ENCODE measurements at regions not wholly inside any gene's neighbourhood (a gene's known extent, or its start where the extent isn't known, plus 50 kb on each side); places are given as distances from the start of the nearest gene placed in this dataset.

DNA sequence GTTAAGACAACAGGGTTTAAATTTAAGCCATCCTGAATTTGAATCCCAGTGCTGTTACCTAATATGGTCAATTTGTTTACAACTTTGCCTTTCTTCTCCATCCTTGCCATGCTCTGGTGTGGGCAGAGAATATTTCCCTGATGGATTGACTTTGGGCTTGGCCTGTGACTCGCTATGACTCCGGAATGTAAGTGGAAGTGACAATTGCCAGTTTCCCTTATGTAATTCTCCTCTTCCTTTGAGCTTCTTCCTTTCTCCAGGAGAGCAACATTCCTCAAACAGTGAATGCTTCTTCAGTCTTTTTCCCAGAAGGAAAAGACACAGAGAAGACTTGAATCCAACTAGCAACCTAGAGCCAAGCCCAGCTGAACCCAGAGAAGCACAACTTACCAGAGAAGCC, 159.1 kb downstream of the LURAP1L start:
- DNase-seq (ENCODE audit: low read depth in 2 of 2): peak in 1 of 2 donors; percentile 12

DNA sequence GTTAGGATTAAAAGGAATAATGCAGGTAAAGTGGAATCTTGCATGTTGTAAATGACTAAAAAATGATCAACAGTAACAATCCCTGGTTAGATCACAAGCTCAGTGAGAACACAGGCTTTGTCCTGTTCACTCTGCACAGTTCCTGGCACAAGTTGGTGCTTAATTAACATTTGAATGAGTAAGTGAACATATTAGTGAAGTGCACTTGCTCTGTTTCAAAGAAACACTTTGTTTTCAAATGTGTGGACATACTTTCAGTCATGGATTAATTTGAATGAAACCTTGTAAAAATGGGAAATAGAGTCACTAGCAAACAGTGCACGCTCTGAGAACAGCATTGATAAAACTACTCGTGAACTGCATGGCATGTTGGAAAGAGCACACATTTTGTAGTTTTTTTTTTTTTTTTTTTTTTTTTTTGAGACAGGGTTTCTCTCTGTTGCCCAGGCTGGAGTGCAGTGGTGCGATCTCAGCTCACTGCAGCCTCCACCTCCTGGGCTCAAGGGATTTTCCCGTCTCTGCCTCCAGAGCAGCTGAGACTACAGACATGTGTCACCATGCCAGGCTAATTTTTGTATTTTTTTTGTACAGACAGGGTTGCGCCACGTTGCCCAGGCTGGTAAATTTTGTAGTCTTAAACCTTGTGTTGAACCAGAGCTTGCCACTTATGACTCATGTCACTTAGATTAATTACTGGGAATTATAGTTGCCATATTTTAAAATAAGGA, 159.9 kb downstream of the LURAP1L start:
- no peak for DNase-seq (ENCODE audit: low read depth in 2 of 2)

DNA sequence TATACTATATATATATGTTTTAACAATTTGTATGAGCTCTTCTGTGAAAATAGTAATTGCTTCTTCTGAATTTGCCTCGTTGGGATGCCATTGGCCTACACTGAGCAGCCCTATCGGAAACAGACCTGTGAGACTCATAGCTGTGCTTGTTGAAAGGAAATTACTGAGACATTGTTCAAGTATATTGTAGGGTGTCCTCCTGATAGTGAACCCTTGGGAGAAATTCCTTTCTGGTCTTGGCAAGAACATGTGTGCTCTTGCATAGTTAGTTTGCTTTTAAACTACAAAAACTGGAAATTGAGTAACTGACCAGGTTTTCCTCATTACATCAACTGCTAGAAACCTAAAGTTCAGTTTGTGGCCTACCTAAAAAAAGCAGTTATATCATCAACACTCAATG, 160.9 kb downstream of the LURAP1L start:
- DNase-seq (ENCODE audit: low read depth in 2 of 2): peak in 1 of 2 donors; percentile 50

DNA sequence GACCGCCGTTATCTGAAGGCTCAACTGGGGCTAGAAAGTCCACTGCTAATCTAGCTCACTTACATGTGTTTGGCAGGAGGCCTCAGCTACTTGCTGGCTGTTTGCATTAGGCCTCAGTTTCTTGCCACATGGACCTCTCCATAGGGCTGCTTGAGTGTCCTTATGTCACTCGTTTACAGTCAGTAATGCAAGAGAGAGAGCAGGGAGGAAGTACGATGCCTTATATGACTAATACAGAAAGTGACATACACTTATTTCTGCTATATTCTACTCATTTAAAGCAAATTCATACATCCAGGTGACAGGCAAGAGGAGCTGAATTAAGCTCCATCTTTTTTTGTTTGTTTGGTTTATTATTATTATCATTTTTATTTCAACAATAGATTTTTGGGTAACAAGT, 179.6 kb downstream of the LURAP1L start:
- DNase-seq (ENCODE audit: low read depth in 2 of 2): no peak

DNA sequence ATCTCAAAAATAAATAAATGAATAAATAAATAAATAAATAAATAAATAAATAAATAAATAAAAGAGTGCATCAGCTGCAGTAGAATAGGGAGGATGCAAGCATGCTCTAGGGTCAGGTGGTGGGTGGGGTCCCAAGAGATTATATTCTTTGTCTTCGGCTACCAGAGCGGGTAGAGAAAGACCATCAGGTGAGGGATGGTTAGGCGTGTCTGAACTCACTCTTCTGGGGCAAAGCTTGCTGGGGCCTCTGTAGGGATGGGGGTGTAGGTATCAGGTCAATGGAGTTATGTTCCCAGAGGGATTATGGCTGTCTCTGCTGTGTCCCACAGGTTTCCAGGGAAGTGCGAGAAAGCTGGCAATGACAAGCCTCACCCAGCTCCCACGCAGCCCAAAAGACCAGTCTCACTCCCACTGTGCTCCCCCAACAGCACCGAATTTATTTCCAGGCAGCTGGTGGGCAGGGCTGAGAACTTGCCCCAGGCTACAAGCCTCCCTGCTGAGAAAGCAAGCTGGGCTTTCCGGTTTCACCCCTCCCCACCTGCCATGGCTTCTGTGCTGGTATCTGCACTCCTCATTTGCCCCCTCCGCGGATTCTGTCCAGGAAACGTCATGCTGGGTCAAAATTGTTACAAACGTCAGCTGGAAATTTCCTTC, 180.8 kb downstream of the LURAP1L start:
- no peak for DNase-seq (ENCODE audit: low read depth in 2 of 2)

DNA sequence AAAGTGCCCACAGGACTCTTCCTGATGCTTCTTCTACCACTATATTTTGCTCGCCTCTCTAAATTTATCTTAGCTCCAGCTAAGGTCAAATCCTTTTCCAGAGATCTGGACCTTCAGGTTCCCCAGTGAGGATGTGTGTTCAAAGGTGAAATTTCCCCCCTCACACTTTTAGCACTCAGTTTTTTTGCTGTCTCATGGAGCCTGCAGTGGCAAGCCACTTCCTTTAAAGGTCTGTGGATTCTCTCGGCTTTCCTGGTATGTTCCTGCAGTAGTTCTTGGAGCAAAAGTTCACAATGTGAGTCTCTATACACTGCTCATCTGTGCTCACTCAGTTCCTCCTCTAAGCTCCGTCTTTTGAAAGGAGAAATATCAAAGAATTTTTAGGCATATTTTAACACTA, 181.4 kb downstream of the LURAP1L start:
- DNase-seq (ENCODE audit: low read depth in 2 of 2): no peak

DNA sequence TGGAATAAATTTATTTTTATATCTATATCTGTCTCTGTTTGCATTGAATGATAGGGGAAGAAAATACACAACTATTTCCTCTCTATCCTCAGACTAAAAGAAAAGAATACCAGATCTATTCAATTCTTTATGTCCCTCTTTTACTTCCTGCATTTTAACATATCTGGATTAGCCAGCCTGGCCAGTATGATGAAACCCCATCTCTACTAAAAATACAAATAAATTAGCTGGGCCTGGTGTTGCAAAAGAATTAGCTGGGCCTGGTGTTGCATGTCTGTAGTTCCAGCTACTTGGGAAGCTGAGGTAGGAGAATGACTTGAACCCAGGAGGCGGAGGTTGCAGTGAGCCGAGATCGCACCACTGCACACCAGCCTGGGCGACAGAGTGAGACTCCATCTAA, 182.0 kb downstream of the LURAP1L start:
- DNase-seq (ENCODE audit: low read depth in 2 of 2): no peak

DNA sequence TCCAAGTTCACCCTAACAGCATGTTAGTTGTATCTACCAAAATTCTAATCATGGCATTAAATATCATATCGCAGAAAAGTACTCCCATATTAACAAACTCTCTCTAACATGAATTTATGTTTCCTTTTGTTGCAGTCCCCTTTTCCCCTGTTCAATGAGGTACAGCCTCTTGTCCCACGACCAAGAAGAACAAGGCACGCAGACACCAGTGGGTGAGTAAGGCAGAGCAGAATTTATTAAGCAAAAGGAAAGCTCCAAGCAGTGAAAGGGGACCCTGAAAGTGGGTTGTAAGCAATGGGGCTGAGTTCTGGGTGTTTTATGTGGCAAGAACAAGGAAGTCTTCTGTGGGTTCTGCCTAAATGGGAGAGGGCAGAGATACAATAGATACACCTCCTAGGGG, 183.5 kb downstream of the LURAP1L start:
- no peak for DNase-seq (ENCODE audit: low read depth in 2 of 2)

DNA sequence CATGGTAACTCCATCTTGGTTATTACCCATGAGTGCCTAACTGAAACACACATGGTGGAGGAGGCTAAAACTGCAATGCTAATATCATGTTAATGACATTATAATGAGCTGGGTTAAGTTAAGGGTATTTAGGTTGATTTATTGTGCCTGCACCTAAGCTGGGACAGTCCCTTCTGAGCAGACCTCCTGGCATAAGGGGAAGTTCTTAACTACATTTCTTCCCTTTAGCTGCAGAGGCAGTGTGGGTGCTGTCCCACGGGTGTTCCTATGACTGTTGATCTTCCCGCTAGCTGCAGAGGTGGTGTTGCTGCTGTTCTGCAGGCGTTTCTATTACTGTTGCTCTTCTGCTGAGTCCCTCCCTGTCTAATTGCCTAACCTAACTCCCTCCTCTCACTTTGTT, 183.9 kb downstream of the LURAP1L start:
- no peak for DNase-seq (ENCODE audit: low read depth in 2 of 2)

DNA sequence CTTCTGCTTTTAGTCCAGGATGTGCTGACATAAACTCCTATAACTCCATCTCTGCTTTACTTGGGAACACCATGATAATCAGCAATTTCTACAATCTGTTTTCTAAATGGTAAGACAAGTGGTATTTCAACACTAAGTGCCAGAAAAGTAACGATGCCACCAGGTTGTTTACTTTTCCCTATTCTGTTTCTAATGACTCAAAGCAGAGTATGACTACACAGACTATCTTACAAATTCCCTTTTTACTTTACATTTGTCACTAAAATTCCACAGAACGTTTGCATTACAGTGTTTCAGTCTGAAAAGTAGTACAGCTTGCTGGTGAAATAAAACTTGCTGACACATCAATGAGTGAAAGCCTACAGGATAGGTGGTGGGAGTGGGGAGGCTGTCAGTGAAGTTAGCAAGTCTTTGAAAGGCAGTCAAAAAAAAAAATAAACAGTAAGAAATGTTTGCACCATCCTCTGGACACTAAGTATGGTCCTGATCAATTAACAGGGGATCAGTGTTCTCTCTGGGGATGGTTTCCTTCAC, 186.5 kb downstream of the LURAP1L start:
- no peak for DNase-seq (ENCODE audit: low read depth in 2 of 2)

DNA sequence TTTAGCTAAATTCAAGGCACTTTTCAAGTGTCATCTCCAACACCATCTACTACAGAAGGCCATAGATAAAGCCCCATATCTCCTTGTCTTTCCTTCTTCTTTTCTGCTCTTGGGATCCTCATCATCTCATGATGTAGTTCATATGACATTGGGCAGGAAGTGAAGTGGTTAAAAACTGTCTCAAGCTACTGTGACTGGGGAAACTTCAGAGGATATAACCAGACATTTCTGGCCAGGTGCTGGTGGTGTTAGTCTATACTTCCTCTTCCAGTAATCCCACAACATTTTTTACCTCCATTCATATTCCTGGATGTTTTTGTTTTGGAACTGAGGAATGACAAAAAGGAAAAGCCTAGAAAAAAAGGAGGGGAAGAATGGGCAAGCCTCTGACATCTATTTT, 188.7 kb downstream of the LURAP1L start:
- DNase-seq (ENCODE audit: low read depth in 2 of 2): no peak

DNA sequence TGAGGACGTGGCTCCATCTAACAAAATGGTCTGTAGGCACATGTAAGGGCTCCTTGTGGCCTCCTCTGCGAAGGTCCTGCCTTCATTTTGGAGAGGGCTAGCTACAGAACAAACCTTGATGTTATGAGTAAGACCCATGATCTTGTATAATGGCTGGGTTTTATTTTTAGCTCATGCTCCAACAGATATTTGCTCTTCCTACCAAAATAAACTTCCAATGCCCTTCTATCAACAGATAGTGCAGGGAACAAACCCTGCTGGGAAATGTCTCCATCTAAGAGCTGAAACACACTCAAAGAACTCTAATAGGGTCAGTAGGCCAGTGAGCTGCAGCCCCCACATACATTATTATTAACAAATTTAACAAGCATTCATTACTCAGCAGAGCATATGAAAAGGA, 189.5 kb downstream of the LURAP1L start:
- DNase-seq (ENCODE audit: low read depth in 2 of 2): no peak

DNA sequence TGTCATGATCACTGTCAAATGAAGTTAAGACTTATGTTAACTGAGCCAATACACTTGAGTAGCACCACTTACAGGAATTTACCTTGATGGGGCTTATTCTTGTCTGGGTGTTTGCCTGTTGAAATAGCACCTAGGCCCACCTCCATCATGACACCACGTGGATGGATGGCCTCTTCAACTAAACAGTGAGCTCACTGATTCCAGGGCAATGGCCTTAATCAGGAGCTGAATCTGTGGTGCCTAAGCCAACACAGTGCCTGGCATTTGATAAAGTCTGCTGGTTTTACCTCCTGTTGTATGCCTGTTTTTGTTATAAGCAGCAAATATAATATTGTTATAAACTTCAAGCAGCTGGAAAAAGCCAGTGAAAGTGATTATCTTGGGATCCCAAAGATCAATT, 190.5 kb downstream of the LURAP1L start:
- no peak for DNase-seq (ENCODE audit: low read depth in 2 of 2)

DNA sequence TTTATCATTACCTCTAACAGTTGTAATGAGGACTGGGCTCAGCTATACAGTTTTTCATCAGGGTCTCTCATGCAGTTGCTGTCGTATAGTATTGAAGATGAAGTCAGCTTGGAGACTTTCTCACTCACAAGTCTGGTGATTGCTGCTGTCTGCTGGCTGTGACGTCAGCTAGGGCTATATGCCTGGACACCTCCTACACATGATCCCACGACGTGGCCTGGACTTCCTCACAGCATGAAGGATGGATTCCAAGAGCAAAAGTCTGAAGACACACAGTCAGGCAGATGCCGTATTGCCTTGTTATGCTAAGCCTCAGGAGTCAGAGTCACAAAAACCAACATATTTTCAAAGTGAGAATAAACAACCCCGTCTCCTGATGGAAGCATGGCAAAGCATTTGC, 193.3 kb downstream of the LURAP1L start:
- no peak for DNase-seq (ENCODE audit: low read depth in 2 of 2)

DNA sequence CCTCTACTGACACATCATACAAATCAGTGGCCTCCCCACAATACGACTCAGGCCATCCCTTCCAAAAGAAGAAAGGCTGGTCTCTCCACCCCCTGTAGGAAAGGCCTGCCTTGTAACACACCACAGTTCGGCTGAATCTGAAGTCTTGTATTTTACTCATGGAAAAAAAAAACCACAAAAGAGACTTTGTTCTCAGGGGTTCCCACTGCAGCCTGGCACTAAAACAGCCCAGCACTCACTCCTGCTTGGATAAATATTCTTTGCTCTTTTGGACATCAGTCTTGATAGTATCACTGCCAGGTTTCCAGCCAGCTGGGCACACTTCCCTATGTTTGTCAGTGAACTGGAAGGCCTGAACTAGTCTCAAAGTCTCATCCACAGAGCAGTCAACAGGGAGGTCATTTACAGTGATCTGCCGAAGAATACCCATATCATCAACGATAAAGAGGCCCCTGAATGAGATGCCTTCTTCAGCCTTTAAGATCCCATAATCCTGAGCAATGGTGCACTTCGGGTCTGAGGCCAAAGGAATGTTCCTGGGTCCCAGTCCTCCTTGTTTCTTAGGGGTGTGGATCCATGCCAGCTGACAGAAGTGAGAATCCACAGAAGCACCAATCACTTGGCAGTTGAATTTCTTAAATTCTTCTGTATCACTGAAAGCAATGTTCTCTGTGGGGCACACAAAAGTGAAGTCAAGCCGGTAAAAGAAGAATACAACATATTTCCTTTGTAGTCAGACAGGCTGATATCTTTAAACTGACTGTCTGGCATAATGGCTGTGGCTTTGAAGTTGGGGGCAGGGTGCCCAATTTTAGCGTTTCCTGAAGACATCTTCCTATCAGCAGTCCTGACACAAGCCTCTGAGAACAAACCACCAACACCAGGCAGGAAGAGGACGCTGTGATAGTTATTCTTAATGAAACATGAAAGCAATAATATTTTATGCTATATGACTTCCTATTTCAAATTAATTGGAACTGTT, 198.1 kb downstream of the LURAP1L start:
- no peak for DNase-seq (ENCODE audit: low read depth in 2 of 2)

DNA sequence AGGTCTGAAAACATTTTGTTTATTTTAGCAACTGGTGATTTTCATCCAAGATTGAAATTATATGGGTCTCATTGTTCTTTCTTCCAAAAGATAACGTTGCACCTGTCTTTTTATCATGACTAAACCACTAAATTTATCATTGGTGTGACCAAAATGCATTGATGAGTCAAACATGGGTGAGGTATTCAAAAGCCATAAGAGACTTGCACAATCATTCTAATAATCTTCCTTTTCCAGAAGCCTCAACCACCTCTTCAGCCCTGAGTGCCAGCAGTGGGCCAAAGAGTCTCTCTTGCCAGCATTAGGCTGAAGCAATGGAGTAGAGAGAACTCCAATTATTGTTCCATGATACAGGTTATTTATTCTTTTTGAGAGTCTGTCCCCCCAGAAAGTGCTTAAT, 198.9 kb downstream of the LURAP1L start:
- no peak for DNase-seq (ENCODE audit: low read depth in 2 of 2)

DNA sequence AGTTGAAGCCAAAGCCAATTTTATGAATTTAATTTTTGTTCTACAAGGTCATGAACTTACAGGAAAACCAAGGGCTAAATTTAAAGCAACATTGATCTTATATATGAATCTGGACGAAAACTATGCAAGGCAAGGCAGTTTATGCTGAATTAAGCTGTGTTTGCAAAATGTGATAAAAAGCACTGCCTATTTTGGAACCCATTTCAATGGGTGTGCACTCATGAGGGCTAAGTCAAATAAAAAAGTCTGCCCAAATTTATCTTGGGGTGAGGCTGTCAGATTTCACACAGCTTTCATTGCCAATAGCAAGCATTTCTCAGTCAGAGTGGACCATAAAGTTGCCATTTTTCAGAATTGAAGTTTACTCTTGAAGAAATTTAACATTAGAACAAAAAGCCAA, 199.9 kb downstream of the LURAP1L start:
- DNase-seq (ENCODE audit: low read depth in 2 of 2): no peak

DNA sequence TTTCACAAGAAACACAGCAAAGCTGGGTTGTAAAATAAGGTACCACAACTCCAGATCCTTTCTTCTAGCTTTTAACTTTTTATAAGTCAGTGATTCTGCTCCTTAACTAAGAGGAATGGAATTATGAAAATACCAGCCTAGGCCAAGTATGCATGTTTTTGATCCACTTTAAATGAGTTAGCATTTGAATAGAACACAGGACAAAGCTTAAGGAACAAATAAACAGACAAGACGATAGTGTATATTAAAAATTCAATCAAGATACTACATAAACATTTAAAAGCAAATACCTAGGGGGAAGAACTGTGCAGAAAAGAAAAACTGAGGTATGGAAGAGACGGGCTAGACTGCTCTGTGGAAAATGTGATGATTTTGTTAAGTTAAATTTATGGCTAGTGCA, 200.7 kb downstream of the LURAP1L start:
- DNase-seq (ENCODE audit: low read depth in 2 of 2): no peak

DNA sequence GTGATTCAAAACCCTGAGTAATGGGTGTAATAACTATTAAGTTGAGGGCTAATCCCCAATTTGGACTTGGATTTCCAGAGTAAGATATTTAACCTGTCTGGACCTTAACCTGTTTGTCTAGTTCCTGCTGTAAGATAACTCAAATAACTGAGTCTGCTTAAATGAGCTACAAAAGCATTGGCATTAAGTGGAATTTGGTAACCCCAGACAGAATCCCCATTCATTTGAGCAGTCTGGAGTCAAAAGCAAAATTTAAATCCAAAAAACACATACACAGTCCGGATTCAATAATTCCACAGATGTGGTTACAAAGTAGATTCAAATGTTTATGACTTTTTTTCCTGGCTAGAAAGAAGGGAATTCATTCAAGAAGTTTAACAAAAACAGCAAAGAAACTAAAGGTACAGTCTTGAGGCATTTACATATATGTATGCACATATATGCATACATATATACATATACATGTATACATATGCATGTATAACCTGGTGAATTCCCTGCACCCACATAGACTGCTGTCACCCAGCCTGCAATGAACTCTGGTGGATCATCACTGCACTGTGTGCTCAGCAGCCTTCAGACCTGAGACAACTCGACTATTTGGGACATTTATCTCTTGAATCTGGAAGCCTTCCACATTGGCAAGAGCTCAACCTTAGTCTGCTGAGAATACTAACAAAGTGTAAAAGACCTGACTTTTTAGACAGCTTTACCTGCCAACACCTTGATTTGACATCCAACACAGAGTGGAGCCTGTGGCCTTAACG, 205.4 kb downstream of the LURAP1L start:
- DNase-seq (ENCODE audit: low read depth in 2 of 2): no peak

DNA sequence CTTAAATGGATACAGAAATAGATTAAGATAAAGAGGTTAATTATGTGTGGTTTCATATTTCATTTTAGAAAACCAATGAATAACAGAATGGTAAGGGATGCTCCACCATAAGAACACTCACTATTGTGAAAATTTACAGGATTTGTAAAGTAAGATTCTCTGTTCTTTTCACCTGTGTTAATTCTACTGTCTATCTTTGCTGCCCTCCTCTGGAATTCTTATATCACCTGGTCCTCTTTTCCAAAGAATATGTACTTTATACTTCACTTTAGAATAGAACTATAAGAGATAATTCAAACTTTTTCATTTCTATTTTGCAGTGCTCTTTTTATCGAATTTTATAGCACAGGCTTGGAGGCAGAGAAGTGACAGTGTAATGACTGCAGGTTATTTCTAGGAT, 213.4 kb downstream of the LURAP1L start:
- no peak for DNase-seq (ENCODE audit: low read depth in 2 of 2)

DNA sequence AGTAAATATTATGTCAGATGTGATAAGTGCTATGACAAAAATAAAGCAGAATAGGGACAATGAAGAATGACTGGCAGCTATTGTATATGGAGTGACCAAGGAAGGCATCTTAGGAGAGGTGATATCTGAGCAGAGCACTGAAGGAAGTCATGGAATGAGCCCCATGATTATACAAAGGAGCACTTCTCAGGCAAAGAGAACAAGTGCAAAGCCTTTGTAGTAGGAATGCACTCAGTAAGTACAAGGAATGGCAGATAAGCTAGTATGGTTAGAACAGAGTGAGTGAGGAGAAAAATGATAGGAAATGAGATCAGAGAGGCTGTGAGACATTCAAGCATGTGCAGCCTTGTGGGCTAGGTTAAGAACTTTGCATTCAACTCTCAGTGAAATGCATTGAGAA, 214.8 kb downstream of the LURAP1L start:
- DNase-seq (ENCODE audit: low read depth in 2 of 2): no peak

Data from lung microvascular endothelial cell (primary cell).